Panc1 (cell line): ENCODE measurements at regions not wholly inside any gene's neighbourhood (a gene's known extent, or its start where the extent isn't known, plus 50 kb on each side); places are given as distances from the start of the nearest gene placed in this dataset.

ENCODE experiments used
- ATAC-seq: fragments of 200-7000 bp; cut with Tn5 transposase; 2 replicates; pipeline ENCODE4 v1.9.1; 2020; ENCODE audit warnings: mild to moderate bottlenecking, moderate library complexity
- BruUV-seq: library from RNA; stranded (reverse); fragments of 400-500 nt; replicated peaks from 2 replicates; lab custom pipeline; 2021; lab: Mats Ljungman, UMichigan
- CTCF ChIA-PET: fragments of 300-600 bp; sonication (Branson Sonifier 250); formaldehyde crosslinking; loops from one replicate; lab custom pipeline; 2022; ENCODE audit warnings: antibody characterized with exemption; lab: Charles Lee
- POLR2A ChIA-PET: fragments of 300-600 bp; sonication (Branson Sonifier 250); formaldehyde crosslinking; loops from one replicate; lab custom pipeline; 2022; ENCODE audit warnings: antibody characterized with exemption; lab: Charles Lee
- DNase-seq: peaks from one replicate; pipeline ENCODE4 v3.0.0-alpha.2; 2010; ENCODE audit warnings: low read depth, low spot score
- H3K27ac ChIP-seq: 2 replicates; pipeline ENCODE4 v1.5.1; 2011; ENCODE audit warnings: mild to moderate bottlenecking, low read length, inconsistent platforms
- H3K27me3 ChIP-seq: fragments of 200-500 bp; sonication (Bioruptor generic); 2 replicates; pipeline ENCODE4 v1.6.0; 2014; ENCODE audit warnings: low read length, inconsistent platforms; ENCODE audit not compliant: control insufficient read depth, insufficient read depth
- H3K36me3 ChIP-seq: fragments of 200-500 bp; sonication (Bioruptor generic); 2 replicates; pipeline ENCODE4 v1.5.1; 2014; ENCODE audit warnings: inconsistent platforms, mild to moderate bottlenecking, low read length, moderate library complexity; ENCODE audit not compliant: control insufficient read depth, insufficient read depth
- H3K4me1 ChIP-seq: 2 replicates; pipeline ENCODE4 v1.5.1; 2011; ENCODE audit warnings: inconsistent platforms, mild to moderate bottlenecking, low read length, moderate library complexity; ENCODE audit not compliant: control insufficient read depth, insufficient read depth
- H3K4me3 ChIP-seq, 2 experiments: 2 replicates each; pipeline ENCODE4 v1.5.1; 2011 to 2012; ENCODE audit warnings: low read depth in 2 of 2, low read length in 2 of 2, mild to moderate bottlenecking in 2 of 2, inconsistent platforms in 1 of 2, moderate library complexity in 1 of 2
- H3K9me3 ChIP-seq: fragments of 200-500 bp; sonication (Bioruptor generic); 2 replicates; pipeline ENCODE4 v1.5.1; 2014; ENCODE audit warnings: low read depth, mild to moderate bottlenecking, inconsistent platforms, low read length, moderate library complexity; ENCODE audit not compliant: control insufficient read depth, insufficient read depth
- POLR2AphosphoS5 ChIP-seq: IDR thresholded peaks from 2 replicates; pipeline ENCODE4 v1.6.1; 2012; ENCODE audit warnings: mild to moderate bottlenecking, low read depth, low read length, moderate library complexity
- SIN3A ChIP-seq: IDR thresholded peaks from 2 replicates; pipeline ENCODE4 v1.6.1; 2012; ENCODE audit warnings: low read depth, mild to moderate bottlenecking, low read length, moderate library complexity, borderline replicate concordance; ENCODE audit not compliant: insufficient read depth
- TCF7L2 ChIP-seq: IDR thresholded peaks from 2 replicates; pipeline ENCODE4 v1.6.1; 2011; ENCODE audit warnings: mild to moderate bottlenecking, low read depth, low read length, inconsistent platforms
- in situ Hi-C: cut with HindIII; loops from 2 replicates; pipeline ENCODE4 v1.10.0; 2016; ENCODE audit warnings: low sequenced_read_pairs, low pct_unique_long_range_greater_than_20kb
- intact Hi-C: fragments of 100-400 bp; cut with micrococcal nuclease; formaldehyde crosslinking; loops from one replicate; pipeline ENCODE4 v1.10.0; 2022; ENCODE audit not compliant: unreplicated experiment
- TF ChIP-seq, protein P1 (sequence below), 2 experiments: IDR thresholded peaks; 2 replicates each; pipeline ENCODE4 v1.6.1; 2011 to 2012; ENCODE audit warnings: low read depth in 2 of 2, control low read depth in 1 of 2, low read length in 1 of 2, mild to moderate bottlenecking in 1 of 2, moderate library complexity in 1 of 2; ENCODE audit not compliant: insufficient read depth in 1 of 2
- TF ChIP-seq, protein P2 (sequence below): fragments of 450-650 bp; IDR thresholded peaks from 2 replicates; pipeline ENCODE4 v1.5.1; 2017; ENCODE audit warnings: mild to moderate bottlenecking

DNA sequence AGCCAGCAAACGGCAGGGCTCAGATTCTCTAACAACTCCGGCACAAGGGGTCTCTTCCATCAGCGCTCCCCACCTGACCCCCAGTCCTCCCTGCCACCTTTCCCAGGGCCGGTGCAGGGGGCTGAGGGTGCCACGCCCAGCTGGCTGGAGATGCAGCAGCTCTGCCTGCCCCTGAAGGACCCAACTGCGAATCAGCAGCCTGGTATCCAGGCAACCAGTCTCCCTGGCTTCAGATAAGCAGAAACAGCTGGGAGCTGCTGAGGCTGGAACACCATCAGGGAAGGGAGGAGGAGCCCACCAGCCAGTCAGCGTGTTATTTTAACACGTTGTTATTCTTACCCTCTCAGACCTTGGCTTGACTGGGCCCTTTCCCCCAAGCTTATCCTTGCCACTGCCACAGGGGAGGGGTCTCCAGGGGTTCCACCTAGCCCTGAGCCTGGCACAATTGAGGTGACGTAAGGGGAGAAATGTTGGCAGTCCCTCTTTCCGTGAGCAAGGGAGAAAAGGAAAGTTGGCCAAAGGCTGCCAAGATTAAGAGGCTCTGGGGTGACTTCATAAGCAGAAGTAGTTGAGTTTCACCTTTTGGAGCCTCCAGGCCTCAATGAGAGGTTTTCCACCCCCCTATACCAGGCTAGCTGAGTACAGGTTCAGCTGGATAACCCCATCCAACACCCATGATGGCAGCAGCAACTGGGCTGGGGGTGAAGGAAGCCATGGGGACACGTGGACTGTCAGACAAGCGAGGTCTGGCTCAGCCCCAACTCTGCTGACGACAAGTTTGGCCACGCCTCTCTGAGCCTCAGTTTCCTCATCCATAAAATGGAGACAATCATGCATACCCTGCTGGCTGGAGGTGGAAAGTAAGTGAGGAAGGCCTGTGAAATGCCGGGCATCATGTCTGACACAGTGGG lies 91.1 kb downstream of the IRF2BPL start:
- CTCF ChIA-PET = no interaction called here
- H3K27me3 ChIP-seq = no peaks in the 10 kb centered on the region
- peak overlapping the region; percentile 61; the same call in 1 of the 2 replicates for H3K27ac ChIP-seq
- H3K4me3 ChIP-seq = no peak overlapping the region
- ATAC-seq (no peak; the same call in 1 of the 2 replicates), DNase-seq (no peak)
- POLR2A ChIA-PET = no interaction called here
- H3K9me3 ChIP-seq = no peaks in the 10 kb centered on the region
- BruUV-seq = no TSS peak
- TF ChIP-seq, protein P1, sequence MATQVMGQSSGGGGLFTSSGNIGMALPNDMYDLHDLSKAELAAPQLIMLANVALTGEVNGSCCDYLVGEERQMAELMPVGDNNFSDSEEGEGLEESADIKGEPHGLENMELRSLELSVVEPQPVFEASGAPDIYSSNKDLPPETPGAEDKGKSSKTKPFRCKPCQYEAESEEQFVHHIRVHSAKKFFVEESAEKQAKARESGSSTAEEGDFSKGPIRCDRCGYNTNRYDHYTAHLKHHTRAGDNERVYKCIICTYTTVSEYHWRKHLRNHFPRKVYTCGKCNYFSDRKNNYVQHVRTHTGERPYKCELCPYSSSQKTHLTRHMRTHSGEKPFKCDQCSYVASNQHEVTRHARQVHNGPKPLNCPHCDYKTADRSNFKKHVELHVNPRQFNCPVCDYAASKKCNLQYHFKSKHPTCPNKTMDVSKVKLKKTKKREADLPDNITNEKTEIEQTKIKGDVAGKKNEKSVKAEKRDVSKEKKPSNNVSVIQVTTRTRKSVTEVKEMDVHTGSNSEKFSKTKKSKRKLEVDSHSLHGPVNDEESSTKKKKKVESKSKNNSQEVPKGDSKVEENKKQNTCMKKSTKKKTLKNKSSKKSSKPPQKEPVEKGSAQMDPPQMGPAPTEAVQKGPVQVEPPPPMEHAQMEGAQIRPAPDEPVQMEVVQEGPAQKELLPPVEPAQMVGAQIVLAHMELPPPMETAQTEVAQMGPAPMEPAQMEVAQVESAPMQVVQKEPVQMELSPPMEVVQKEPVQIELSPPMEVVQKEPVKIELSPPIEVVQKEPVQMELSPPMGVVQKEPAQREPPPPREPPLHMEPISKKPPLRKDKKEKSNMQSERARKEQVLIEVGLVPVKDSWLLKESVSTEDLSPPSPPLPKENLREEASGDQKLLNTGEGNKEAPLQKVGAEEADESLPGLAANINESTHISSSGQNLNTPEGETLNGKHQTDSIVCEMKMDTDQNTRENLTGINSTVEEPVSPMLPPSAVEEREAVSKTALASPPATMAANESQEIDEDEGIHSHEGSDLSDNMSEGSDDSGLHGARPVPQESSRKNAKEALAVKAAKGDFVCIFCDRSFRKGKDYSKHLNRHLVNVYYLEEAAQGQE (IDR thresholded peaks at IDR 0.05; ENCODE audit: insufficient read depth in 1 of 2, low read depth in 2 of 2, low read length in 1 of 2) = no peak
- TF ChIP-seq TCF7L2 (no peak), POLR2AphosphoS5 (no peak), SIN3A (no peak)
- TF ChIP-seq, protein P2, sequence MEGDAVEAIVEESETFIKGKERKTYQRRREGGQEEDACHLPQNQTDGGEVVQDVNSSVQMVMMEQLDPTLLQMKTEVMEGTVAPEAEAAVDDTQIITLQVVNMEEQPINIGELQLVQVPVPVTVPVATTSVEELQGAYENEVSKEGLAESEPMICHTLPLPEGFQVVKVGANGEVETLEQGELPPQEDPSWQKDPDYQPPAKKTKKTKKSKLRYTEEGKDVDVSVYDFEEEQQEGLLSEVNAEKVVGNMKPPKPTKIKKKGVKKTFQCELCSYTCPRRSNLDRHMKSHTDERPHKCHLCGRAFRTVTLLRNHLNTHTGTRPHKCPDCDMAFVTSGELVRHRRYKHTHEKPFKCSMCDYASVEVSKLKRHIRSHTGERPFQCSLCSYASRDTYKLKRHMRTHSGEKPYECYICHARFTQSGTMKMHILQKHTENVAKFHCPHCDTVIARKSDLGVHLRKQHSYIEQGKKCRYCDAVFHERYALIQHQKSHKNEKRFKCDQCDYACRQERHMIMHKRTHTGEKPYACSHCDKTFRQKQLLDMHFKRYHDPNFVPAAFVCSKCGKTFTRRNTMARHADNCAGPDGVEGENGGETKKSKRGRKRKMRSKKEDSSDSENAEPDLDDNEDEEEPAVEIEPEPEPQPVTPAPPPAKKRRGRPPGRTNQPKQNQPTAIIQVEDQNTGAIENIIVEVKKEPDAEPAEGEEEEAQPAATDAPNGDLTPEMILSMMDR = no peak
- no peaks in the 10 kb centered on the region for H3K36me3 ChIP-seq
- intact Hi-C loops (no loop called here), in situ Hi-C loops (no loop called here)
- no peaks in the 10 kb centered on the region; the same call in 1 of the 2 replicates for H3K4me1 ChIP-seq

DNA sequence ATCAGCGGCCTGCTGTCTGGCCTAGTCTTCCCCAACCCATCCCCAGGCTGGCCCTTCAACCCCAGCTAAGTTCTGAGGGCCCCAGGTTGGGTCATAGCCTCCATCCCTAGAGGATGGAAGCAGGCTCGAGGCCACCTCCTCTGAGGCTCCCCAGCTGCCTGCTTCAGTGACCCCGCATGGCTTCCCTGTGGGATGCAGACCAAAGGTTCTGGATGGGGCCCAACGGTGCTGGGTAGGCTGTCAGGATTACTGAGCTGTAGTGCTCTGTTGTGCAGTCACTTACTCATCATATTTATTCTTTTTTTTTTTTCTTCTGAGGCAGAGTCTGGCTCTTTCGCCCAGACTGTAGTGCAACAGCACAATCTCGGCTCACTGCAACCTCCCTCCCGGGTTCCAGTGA lies 92.0 kb downstream of the IRF2BPL start:
- Histone ChIP-seq H3K4me3 (no peak overlapping the region), H3K9me3 (no peaks in the 10 kb centered on the region), H3K4me1 (peaks cover 8% of the 10 kb centered on the region), H3K27me3 (no peaks in the 10 kb centered on the region), H3K36me3 (no peaks in the 10 kb centered on the region), H3K27ac (no peak overlapping the region)
- in situ Hi-C loops (no loop called here), intact Hi-C loops (no loop called here)
- DNase-seq (no peak), ATAC-seq (no peak)
- CTCF ChIA-PET = no interaction called here
- POLR2A ChIA-PET = interaction anchor here (0.7 kb wide), 1 partner anchor 152 kb away, joined by 5 read pairs; no protein-coding TSS in a partner anchor
- no peak for TF ChIP-seq POLR2AphosphoS5
- TF ChIP-seq, protein P1 (IDR thresholded peaks at IDR 0.05; ENCODE audit: insufficient read depth in 1 of 2, low read depth in 2 of 2, low read length in 1 of 2) = no peak
- TF ChIP-seq, protein P2 = no peak
- TF ChIP-seq TCF7L2 = no peak
- no peak for TF ChIP-seq SIN3A
- no TSS peak for BruUV-seq
